ENCODE measurements at regions not wholly inside any gene's neighbourhood (a gene's known extent, or its start where the extent isn't known, plus 50 kb on each side); places are given as distances from the start of the nearest gene placed in this dataset.

DNA sequence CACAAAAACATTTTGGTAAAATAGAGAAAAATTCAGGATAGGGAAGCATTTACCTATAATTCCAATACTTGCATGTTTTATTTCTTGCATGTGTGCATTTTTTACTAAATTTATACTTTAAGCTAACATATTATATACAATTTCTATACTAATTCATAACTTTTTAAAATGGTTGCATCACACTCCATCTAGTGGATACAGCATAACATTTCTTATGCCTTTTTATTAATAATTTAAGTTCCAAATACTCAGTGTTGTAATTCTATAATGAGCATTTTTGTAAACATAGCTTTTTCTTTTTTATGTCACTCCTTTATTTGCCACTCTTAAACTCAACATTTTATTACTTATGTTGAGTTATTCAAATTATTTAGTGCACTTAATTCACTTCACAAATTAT, 477.7 kb downstream of the ZBBX start:
- Histone ChIP-seq H3F3A (ENCODE audit: insufficient read depth, low read length, poor library complexity, severe bottlenecking) (no peaks in the 10 kb centered on the region), H3K79me2 (replicated peaks; ENCODE audit: insufficient read depth, low read length) (no peaks in the 10 kb centered on the region), H3K36me3 (ENCODE audit: insufficient read depth, low read length) (no peaks in the 10 kb centered on the region), H3K4me2 (ENCODE audit: low read length) (no peak overlapping the region), H2AFZ (ENCODE audit: low read depth, low read length) (no peak overlapping the region), H3K27me3 (ENCODE audit: insufficient read depth, low read depth, low read length) (no peaks in the 10 kb centered on the region), H3K9ac (ENCODE audit: low read length) (no peak overlapping the region), H3K9me3 (ENCODE audit: low read length) (no peaks in the 10 kb centered on the region), H3K9me2 (ENCODE audit: insufficient read depth, low read length) (no peaks in the 10 kb centered on the region), H4K20me1 (ENCODE audit: insufficient read depth) (no peaks in the 10 kb centered on the region), H3K4me3 (ENCODE audit: low read length) (no peak overlapping the region), H3K27ac (ENCODE audit: low read length) (no peak overlapping the region)
- peak; percentile 67 for TF ChIP-seq SMC3 (conservative IDR thresholded peaks at IDR 0.05; ENCODE audit: poor library complexity)
- peak; percentile 68 for TF ChIP-seq RAD21 (conservative IDR thresholded peaks at IDR 0.05)
- TF ChIP-seq, protein P1, sequence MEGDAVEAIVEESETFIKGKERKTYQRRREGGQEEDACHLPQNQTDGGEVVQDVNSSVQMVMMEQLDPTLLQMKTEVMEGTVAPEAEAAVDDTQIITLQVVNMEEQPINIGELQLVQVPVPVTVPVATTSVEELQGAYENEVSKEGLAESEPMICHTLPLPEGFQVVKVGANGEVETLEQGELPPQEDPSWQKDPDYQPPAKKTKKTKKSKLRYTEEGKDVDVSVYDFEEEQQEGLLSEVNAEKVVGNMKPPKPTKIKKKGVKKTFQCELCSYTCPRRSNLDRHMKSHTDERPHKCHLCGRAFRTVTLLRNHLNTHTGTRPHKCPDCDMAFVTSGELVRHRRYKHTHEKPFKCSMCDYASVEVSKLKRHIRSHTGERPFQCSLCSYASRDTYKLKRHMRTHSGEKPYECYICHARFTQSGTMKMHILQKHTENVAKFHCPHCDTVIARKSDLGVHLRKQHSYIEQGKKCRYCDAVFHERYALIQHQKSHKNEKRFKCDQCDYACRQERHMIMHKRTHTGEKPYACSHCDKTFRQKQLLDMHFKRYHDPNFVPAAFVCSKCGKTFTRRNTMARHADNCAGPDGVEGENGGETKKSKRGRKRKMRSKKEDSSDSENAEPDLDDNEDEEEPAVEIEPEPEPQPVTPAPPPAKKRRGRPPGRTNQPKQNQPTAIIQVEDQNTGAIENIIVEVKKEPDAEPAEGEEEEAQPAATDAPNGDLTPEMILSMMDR (IDR thresholded peaks at IDR 0.05; ENCODE audit: poor library complexity, severe bottlenecking), result peak; percentile 59
- TF ChIP-seq, protein P2, sequence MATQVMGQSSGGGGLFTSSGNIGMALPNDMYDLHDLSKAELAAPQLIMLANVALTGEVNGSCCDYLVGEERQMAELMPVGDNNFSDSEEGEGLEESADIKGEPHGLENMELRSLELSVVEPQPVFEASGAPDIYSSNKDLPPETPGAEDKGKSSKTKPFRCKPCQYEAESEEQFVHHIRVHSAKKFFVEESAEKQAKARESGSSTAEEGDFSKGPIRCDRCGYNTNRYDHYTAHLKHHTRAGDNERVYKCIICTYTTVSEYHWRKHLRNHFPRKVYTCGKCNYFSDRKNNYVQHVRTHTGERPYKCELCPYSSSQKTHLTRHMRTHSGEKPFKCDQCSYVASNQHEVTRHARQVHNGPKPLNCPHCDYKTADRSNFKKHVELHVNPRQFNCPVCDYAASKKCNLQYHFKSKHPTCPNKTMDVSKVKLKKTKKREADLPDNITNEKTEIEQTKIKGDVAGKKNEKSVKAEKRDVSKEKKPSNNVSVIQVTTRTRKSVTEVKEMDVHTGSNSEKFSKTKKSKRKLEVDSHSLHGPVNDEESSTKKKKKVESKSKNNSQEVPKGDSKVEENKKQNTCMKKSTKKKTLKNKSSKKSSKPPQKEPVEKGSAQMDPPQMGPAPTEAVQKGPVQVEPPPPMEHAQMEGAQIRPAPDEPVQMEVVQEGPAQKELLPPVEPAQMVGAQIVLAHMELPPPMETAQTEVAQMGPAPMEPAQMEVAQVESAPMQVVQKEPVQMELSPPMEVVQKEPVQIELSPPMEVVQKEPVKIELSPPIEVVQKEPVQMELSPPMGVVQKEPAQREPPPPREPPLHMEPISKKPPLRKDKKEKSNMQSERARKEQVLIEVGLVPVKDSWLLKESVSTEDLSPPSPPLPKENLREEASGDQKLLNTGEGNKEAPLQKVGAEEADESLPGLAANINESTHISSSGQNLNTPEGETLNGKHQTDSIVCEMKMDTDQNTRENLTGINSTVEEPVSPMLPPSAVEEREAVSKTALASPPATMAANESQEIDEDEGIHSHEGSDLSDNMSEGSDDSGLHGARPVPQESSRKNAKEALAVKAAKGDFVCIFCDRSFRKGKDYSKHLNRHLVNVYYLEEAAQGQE (IDR thresholded peaks at IDR 0.05; ENCODE audit: borderline replicate concordance), result no peak

DNA sequence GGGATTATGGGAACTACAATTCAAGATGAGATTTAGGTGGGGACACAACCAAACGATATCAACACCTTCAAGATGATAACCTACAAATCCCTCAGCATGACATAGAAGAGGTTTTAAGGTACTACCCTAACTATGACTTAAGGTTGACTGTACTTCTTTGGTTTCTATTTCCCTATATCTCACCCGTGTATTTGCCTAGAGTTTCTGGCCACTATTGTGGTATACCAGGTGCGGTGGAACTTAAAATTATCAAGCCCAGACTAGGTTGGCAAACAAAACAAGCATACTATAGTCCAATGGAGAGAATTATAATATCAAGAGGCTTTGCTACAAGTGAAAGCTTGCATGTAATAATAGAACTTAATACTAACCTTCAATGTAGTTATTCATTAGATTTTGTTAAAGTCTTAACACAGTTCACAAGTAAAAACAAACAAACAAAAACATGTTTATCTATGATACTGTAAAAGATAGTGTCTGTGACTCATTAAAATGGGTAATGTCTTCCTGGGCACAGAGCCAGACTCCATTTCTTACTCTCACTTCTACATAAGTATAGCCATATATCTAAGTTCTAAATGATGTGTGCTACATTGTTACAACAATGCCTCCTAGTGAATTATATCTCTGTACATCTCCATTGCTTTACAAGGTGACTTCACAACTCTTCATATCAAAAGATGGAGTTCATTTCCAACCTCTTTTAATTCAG, 479.1 kb downstream of the ZBBX start:
- TF ChIP-seq EP300 (conservative IDR thresholded peaks at IDR 0.05; ENCODE audit: poor library complexity, severe bottlenecking), result no peak
- no peak for TF ChIP-seq RAD21 (conservative IDR thresholded peaks at IDR 0.05)
- TF ChIP-seq POLR2AphosphoS5 (IDR thresholded peaks at IDR 0.05), result no peak
- TF ChIP-seq TAF1 (IDR thresholded peaks at IDR 0.05; ENCODE audit: low read depth), result no peak
- TF ChIP-seq, protein P2 (IDR thresholded peaks at IDR 0.05; ENCODE audit: borderline replicate concordance), result no peak
- TF ChIP-seq SMC3 (conservative IDR thresholded peaks at IDR 0.05; ENCODE audit: poor library complexity), result no peak
- TF ChIP-seq, protein P1 (IDR thresholded peaks at IDR 0.05; ENCODE audit: poor library complexity, severe bottlenecking), result no peak
- no peak for TF ChIP-seq EZH2 (IDR thresholded peaks at IDR 0.05; ENCODE audit: borderline replicate concordance, insufficient read depth, low read length, poor library complexity, severe bottlenecking)
- no peaks in the 10 kb centered on the region for H3K36me3 ChIP-seq (ENCODE audit: insufficient read depth, low read length)
- H3K9me2 ChIP-seq (ENCODE audit: insufficient read depth, low read length), result no peaks in the 10 kb centered on the region
- H3K79me2 ChIP-seq (replicated peaks; ENCODE audit: insufficient read depth, low read length), result no peaks in the 10 kb centered on the region
- no peak overlapping the region for H3K27ac ChIP-seq (ENCODE audit: low read length)
- no peaks in the 10 kb centered on the region for H3F3A ChIP-seq (ENCODE audit: insufficient read depth, low read length, poor library complexity, severe bottlenecking)
- no peak overlapping the region for H2AFZ ChIP-seq (ENCODE audit: low read depth, low read length)
- no peaks in the 10 kb centered on the region for H3K9me3 ChIP-seq (ENCODE audit: low read length)
- no peaks in the 10 kb centered on the region for H4K20me1 ChIP-seq (ENCODE audit: insufficient read depth)
- H3K9ac ChIP-seq (ENCODE audit: low read length), result no peak overlapping the region
- no peak overlapping the region for H3K4me2 ChIP-seq (ENCODE audit: low read length)
- no peaks in the 10 kb centered on the region for H3K27me3 ChIP-seq (ENCODE audit: insufficient read depth, low read depth, low read length)
- no peak overlapping the region for H3K4me3 ChIP-seq (ENCODE audit: low read length)

Measured in neural cell (in vitro differentiated cells).